NCI-H446 treated with DMSO at 0.1 percent for 48 hours (cell line): ENCODE measurements at regions not wholly inside any gene's neighbourhood (a gene's known extent, or its start where the extent isn't known, plus 50 kb on each side); places are given as distances from the start of the nearest gene placed in this dataset.

ENCODE experiments used
- DNase-seq: peaks from one replicate; lab custom pipeline; 2025; lab: John Stamatoyannopoulos, UW

- no peak for DNase-seq
Measured at GRCh38 chr13:82370316-82370715, 1512.0 kb downstream of the SLITRK1 start.

- DNase-seq = no peak
Measured at GRCh38 chr13:82364525-82364924, 1517.7 kb downstream of the SLITRK1 start.

GRCh38 chr13:82358284-82358683 is 1524.0 kb downstream of the SLITRK1 start:
- no peak for DNase-seq

- DNase-seq = no peak
Measured at GRCh38 chr13:82356667-82357410, 1525.4 kb downstream of the SLITRK1 start.

- DNase-seq = no peak
Measured at GRCh38 chr13:82344867-82345266, 1537.4 kb downstream of the SLITRK1 start.

GRCh38 chr13:82341116-82341515 is 1541.2 kb downstream of the SLITRK1 start:
- no peak for DNase-seq

GRCh38 chr13:82330499-82330898 is 1551.8 kb downstream of the SLITRK1 start:
- DNase-seq = no peak

GRCh38 chr13:82323101-82323500 is 1559.2 kb downstream of the SLITRK1 start:
- DNase-seq = no peak

GRCh38 chr13:82305588-82305987 is 1576.7 kb downstream of the SLITRK1 start:
- no peak for DNase-seq

GRCh38 chr13:82298106-82298505 is 1584.2 kb downstream of the SLITRK1 start:
- no peak for DNase-seq

- DNase-seq = no peak
Measured at GRCh38 chr13:82294226-82294625, 1588.0 kb downstream of the SLITRK1 start.

- DNase-seq = no peak
Measured at GRCh38 chr13:82292334-82292733, 1589.9 kb downstream of the SLITRK1 start.

- DNase-seq = no peak
Measured at GRCh38 chr13:82291852-82292251, 1590.4 kb downstream of the SLITRK1 start.

GRCh38 chr13:82275644-82276043 is 1606.6 kb downstream of the SLITRK1 start:
- DNase-seq = no peak

GRCh38 chr13:82259284-82259683 is 1623.0 kb downstream of the SLITRK1 start:
- DNase-seq = no peak

GRCh38 chr13:82257790-82258507 is 1624.3 kb downstream of the SLITRK1 start:
- DNase-seq = no peak

- DNase-seq = no peak
Measured at GRCh38 chr13:82248762-82249161, 1633.5 kb downstream of the SLITRK1 start.

GRCh38 chr13:82245860-82246259 is 1636.4 kb downstream of the SLITRK1 start:
- DNase-seq = no peak

- DNase-seq = no peak
Measured at GRCh38 chr13:82224806-82225205, 1657.5 kb downstream of the SLITRK1 start.

- no peak for DNase-seq
Measured at GRCh38 chr13:82221621-82222020, 1660.7 kb downstream of the SLITRK1 start.

- DNase-seq = no peak
Measured at GRCh38 chr13:82220641-82221040, 1661.6 kb downstream of the SLITRK1 start.

- DNase-seq = no peak
Measured at GRCh38 chr13:82216165-82216564, 1666.1 kb downstream of the SLITRK1 start.

- no peak for DNase-seq
Measured at GRCh38 chr13:82214341-82214740, 1667.9 kb downstream of the SLITRK1 start.

GRCh38 chr13:82206241-82206640 is 1676.0 kb downstream of the SLITRK1 start:
- DNase-seq = no peak
